K562 (cell line): ENCODE measurements at regions not wholly inside any gene's neighbourhood (a gene's known extent, or its start where the extent isn't known, plus 50 kb on each side); places are given as distances from the start of the nearest gene placed in this dataset.

Source experiments
- ATAC-seq: fragments of 200-7000 bp; cut with Tn5 transposase; 3 replicates; pipeline ENCODE4 v1.9.1; 2020; ENCODE audit warnings: moderate library complexity
- BruUV-seq: library from RNA; stranded (reverse); fragments of 400-500 nt; replicated peaks from 2 replicates; lab custom pipeline; 2021; lab: Mats Ljungman, UMichigan
- CTCF ChIA-PET: fragments of 300-600 bp; formaldehyde crosslinking; extraction: SDS; loops from one replicate; lab custom pipeline; 2021; ENCODE audit warnings: low intra/inter-chr PET ratio; lab: Yijun Ruan, JAX
- POLR2A ChIA-PET: fragments of 300-600, 350-650 bp; sonication (Branson Sonifier 250); formaldehyde crosslinking; extraction: SDS; loops from one replicate; lab custom pipeline; 2021; ENCODE audit warnings: antibody characterized with exemption, inconsistent platforms; lab: Yijun Ruan, JAX
- DNase-seq, 4 experiments: peaks; one replicate each; pipeline versions ENCODE4 v3.0.0 to v3.0.0-alpha.2; 2011 to 2018; ENCODE audit warnings: low spot score in 3 of 4, mixed read lengths in 3 of 4; ENCODE audit errors: extremely low read depth in 1 of 4
- FAIRE-seq: peaks from 2 replicates; lab custom pipeline; 2011; peaks lifted over from hg19 to GRCh38; lab: Jason Lieb, UNC
- H2AFZ ChIP-seq: 2 replicates; pipeline ENCODE4 v1.6.0; 2011; ENCODE audit warnings: low read depth, low read length, control low read depth, inconsistent platforms
- H3K27ac ChIP-seq: fragments of 200-600 bp; 3 replicates; pipeline ENCODE4 v1.8.0; 2011; ENCODE audit warnings: low read depth, mild to moderate bottlenecking, control low read depth, inconsistent platforms, low read length, moderate library complexity, mixed read lengths; ENCODE audit errors: extremely low read depth
- H3K27me3 ChIP-seq, 2 experiments: fragments of 300-600 bp in 1 of 2; 2 replicates in 1 of 2; 3 replicates in 1 of 2; pipeline versions ENCODE4 v1.6.0 to v1.8.0; 2011; ENCODE audit warnings: inconsistent platforms in 2 of 2, low read length in 2 of 2, mild to moderate bottlenecking in 1 of 2, mixed read lengths in 1 of 2, moderate library complexity in 1 of 2; ENCODE audit not compliant: control insufficient read depth in 2 of 2, insufficient read depth in 2 of 2
- H3K36me3 ChIP-seq: fragments of 300-600 bp; 3 replicates; pipeline ENCODE4 v1.8.0; 2011; ENCODE audit warnings: mild to moderate bottlenecking, low read length, inconsistent platforms; ENCODE audit not compliant: control insufficient read depth, insufficient read depth
- H3K4me1 ChIP-seq, 2 experiments: fragments of 200-600 bp in 1 of 2; replicated peaks in 1 of 2; 2 replicates in 1 of 2; 3 replicates in 1 of 2; pipeline versions ENCODE4 v1.5.1 to v1.8.0; 2011; ENCODE audit warnings: inconsistent platforms in 2 of 2, low read length in 2 of 2, mild to moderate bottlenecking in 1 of 2, mixed read lengths in 1 of 2, moderate library complexity in 1 of 2; ENCODE audit not compliant: control insufficient read depth in 2 of 2, insufficient read depth in 2 of 2
- H3K4me2 ChIP-seq: 2 replicates; pipeline ENCODE4 v1.6.1; 2011; ENCODE audit warnings: low read length, control low read depth, inconsistent platforms, mixed read lengths; ENCODE audit not compliant: insufficient read depth
- H3K4me3 ChIP-seq: fragments of 200-600 bp; sonication (generic), shearing (Covaris generic); 2 replicates; pipeline ENCODE4 v1.5.1; 2016; ENCODE audit warnings: control low read depth, inconsistent platforms
- H3K79me2 ChIP-seq: fragments of 200-600 bp; 3 replicates; pipeline ENCODE4 v1.8.0; 2011; ENCODE audit warnings: low read length, inconsistent platforms; ENCODE audit not compliant: control insufficient read depth, insufficient read depth
- H3K9ac ChIP-seq, 2 experiments: 2 replicates each; pipeline versions ENCODE4 v1.6.0 to v1.6.1; 2011; ENCODE audit warnings: low read depth in 2 of 2, low read length in 2 of 2, control low read depth in 1 of 2, inconsistent platforms in 1 of 2, mild to moderate bottlenecking in 1 of 2, mixed read lengths in 1 of 2; ENCODE audit not compliant: insufficient read depth in 1 of 2
- H3K9me1 ChIP-seq: one replicate; pipeline ENCODE4 v1.6.0; 2011; ENCODE audit warnings: inconsistent platforms, mild to moderate bottlenecking, low read length, moderate library complexity; ENCODE audit not compliant: control insufficient read depth, insufficient read depth
- H3K9me3 ChIP-seq: replicated peaks from 2 replicates; pipeline ENCODE4 v1.5.1; 2011; ENCODE audit warnings: low read depth, low read length, inconsistent platforms; ENCODE audit not compliant: control insufficient read depth, insufficient read depth
- H4K20me1 ChIP-seq: replicated peaks from 2 replicates; pipeline ENCODE4 v1.6.1; 2011; ENCODE audit warnings: low read length, inconsistent platforms, mixed read lengths; ENCODE audit not compliant: control insufficient read depth, insufficient read depth
- BDP1 ChIP-seq: IDR thresholded peaks from 3 replicates; pipeline ENCODE4 v1.6.1; 2011; ENCODE audit not compliant: insufficient read length, insufficient read depth
- NONO ChIP-seq, 2 experiments: fragments of 200-400 bp in 1 of 2; fragments of 450-650 bp in 1 of 2; formaldehyde crosslinking in 1 of 2; IDR thresholded peaks; 2 replicates each; pipeline ENCODE4 v1.6.1; 2017; ENCODE audit warnings: low read depth in 2 of 2, mild to moderate bottlenecking in 2 of 2, moderate library complexity in 2 of 2, low read length in 1 of 2
- SMARCE1 ChIP-seq: fragments of 450-650 bp; IDR thresholded peaks from 2 replicates; pipeline ENCODE4 v1.7.1; 2016; ENCODE audit warnings: mild to moderate bottlenecking
- TAL1 ChIP-seq: fragments of 450-650 bp; IDR thresholded peaks from 2 replicates; pipeline ENCODE4 v1.6.1; 2016; ENCODE audit warnings: mild to moderate bottlenecking
- ZNF274 ChIP-seq: IDR thresholded peaks from 2 replicates; pipeline ENCODE4 v1.6.1; 2011; ENCODE audit warnings: low read depth, mild to moderate bottlenecking, low read length, moderate library complexity, borderline replicate concordance
- WGBS: fragments of 100-300 bp; shearing (Covaris generic); methylation state at CpG from one replicate; pipeline ENCODE4 v1.1.6; 2016; ENCODE audit warnings: low coverage, mixed read lengths; ENCODE audit not compliant: insufficient coverage; ENCODE audit errors: missing lambda C conversion rate; 5-methylcytosine and 5-hydroxymethylcytosine counted together
- in situ Hi-C: fragments of 300-500 bp; cut with MboI; formaldehyde crosslinking; loops from 4 replicates; pipeline ENCODE4 v1.15.0; 2018; ENCODE audit warnings: inconsistent platforms, mixed read lengths
- intact Hi-C: fragments of 100-400 bp; cut with micrococcal nuclease; formaldehyde crosslinking; loops from 2 replicates; pipeline ENCODE4 v1.14.2; 2022
- TF ChIP-seq, protein P1 (sequence below): sonication (generic); formaldehyde crosslinking; IDR thresholded peaks from 2 replicates; pipeline ENCODE4 v1.8.0; 2023; ENCODE audit warnings: missing genetic modification reagents, mild to moderate bottlenecking, borderline replicate concordance

DNA sequence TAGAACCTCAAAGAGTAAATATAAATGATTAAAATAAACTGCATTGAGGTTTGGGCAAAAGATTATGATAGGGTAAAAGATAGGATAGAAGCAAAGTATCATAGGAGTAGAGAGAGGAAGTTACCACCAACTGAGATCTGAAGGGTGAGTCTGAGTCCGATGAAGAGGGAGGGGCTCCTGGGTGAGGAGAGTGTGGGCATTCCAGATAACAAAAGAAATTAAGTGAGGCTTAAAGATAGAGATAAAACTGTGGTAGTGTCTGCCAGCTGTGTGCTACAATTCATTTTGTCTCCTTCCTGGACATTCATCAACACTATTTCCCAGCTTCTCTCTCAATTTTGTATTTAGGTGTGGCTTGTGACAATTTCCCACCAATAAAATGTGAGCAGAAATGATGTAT is 343.0 kb upstream of the PLSCR5 start:
- ATAC-seq: no peak
- Histone ChIP-seq H3K9ac (no peak overlapping the region), H3K4me2 (no peak overlapping the region), H3K9me3 (no peaks in the 10 kb centered on the region), H3K4me1 (no peaks in the 10 kb centered on the region), H3K4me3 (no peak overlapping the region), H3K79me2 (no peaks in the 10 kb centered on the region)
- WGBS: 0% methylated on average over 1 of the region's 1 CpG
- no peak for DNase-seq
- POLR2A ChIA-PET: no interaction called here
- no TSS peak for BruUV-seq
- TF ChIP-seq ZNF274: no peak
- TF ChIP-seq BDP1: no peak
- TF ChIP-seq, protein P1, sequence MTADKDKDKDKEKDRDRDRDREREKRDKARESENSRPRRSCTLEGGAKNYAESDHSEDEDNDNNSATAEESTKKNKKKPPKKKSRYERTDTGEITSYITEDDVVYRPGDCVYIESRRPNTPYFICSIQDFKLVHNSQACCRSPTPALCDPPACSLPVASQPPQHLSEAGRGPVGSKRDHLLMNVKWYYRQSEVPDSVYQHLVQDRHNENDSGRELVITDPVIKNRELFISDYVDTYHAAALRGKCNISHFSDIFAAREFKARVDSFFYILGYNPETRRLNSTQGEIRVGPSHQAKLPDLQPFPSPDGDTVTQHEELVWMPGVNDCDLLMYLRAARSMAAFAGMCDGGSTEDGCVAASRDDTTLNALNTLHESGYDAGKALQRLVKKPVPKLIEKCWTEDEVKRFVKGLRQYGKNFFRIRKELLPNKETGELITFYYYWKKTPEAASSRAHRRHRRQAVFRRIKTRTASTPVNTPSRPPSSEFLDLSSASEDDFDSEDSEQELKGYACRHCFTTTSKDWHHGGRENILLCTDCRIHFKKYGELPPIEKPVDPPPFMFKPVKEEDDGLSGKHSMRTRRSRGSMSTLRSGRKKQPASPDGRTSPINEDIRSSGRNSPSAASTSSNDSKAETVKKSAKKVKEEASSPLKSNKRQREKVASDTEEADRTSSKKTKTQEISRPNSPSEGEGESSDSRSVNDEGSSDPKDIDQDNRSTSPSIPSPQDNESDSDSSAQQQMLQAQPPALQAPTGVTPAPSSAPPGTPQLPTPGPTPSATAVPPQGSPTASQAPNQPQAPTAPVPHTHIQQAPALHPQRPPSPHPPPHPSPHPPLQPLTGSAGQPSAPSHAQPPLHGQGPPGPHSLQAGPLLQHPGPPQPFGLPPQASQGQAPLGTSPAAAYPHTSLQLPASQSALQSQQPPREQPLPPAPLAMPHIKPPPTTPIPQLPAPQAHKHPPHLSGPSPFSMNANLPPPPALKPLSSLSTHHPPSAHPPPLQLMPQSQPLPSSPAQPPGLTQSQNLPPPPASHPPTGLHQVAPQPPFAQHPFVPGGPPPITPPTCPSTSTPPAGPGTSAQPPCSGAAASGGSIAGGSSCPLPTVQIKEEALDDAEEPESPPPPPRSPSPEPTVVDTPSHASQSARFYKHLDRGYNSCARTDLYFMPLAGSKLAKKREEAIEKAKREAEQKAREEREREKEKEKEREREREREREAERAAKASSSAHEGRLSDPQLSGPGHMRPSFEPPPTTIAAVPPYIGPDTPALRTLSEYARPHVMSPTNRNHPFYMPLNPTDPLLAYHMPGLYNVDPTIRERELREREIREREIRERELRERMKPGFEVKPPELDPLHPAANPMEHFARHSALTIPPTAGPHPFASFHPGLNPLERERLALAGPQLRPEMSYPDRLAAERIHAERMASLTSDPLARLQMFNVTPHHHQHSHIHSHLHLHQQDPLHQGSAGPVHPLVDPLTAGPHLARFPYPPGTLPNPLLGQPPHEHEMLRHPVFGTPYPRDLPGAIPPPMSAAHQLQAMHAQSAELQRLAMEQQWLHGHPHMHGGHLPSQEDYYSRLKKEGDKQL (CRISPR knock-in tag): no peak
- TF ChIP-seq SMARCE1: no peak
- TF ChIP-seq TAL1: no peak
- no peak for TF ChIP-seq NONO (IDR thresholded peaks at IDR 0.05; ENCODE audit: low read depth in 2 of 2, low read length in 1 of 2)
- TF ChIP-seq, all 486 proteins: peak for 0
- no peaks in the 10 kb centered on the region for H4K20me1 ChIP-seq
- no peak overlapping the region for H2AFZ ChIP-seq
- intact Hi-C loops: no loop called here
- in situ Hi-C loops: no loop called here
- H3K9me1 ChIP-seq: no peaks in the 10 kb centered on the region
- H3K36me3 ChIP-seq: no peaks in the 10 kb centered on the region
- FAIRE-seq: no peak
- no peaks in the 10 kb centered on the region for H3K27me3 ChIP-seq
- CTCF ChIA-PET: no interaction called here
- no peak overlapping the region for H3K27ac ChIP-seq
